ENCODE measurements at regions not wholly inside any gene's neighbourhood (a gene's known extent, or its start where the extent isn't known, plus 50 kb on each side); places are given as distances from the start of the nearest gene placed in this dataset.

GRCh38 chr2:118242216-118242615, 153.9 kb downstream of the INSIG2 start:
- peaks cover 12% of the 10 kb centered on the region for H3K27me3 Mint-ChIP-seq (ENCODE audit: insufficient read depth, unreplicated experiment)
- no peak overlapping the region for H3K4me3 Mint-ChIP-seq (ENCODE audit: unreplicated experiment)
- no peaks in the 10 kb centered on the region for H3K9me3 Mint-ChIP-seq (ENCODE audit: unreplicated experiment)
- no peak overlapping the region for H3K4me3 ChIP-seq (ENCODE audit: low read depth, low read length)
- no peaks in the 10 kb centered on the region for H3K4me1 ChIP-seq
- intact Hi-C loops (cut with micrococcal nuclease; ENCODE audit: unreplicated experiment) = no loop called here
- no peak for DNase-seq
- TF ChIP-seq CTCF (IDR thresholded peaks at IDR 0.05; ENCODE audit: insufficient read depth in 1 of 2, low read depth in 1 of 2, low read length in 1 of 2, severe bottlenecking in 1 of 2, unreplicated experiment in 1 of 2) = no peak
- BruUV-seq (replicated peaks) = no TSS peak
- ChIA-PET CTCF (no interaction called here), POLR2A (no interaction called here)
- no peaks in the 10 kb centered on the region for H3K36me3 Mint-ChIP-seq (ENCODE audit: insufficient read depth, unreplicated experiment)
- H3K27me3 ChIP-seq (replicated peaks; ENCODE audit: control insufficient read depth, insufficient read depth, low read length) = no peaks in the 10 kb centered on the region
- H3K9me3 ChIP-seq = no peaks in the 10 kb centered on the region
- no peaks in the 10 kb centered on the region for H3K4me1 Mint-ChIP-seq (ENCODE audit: low read depth, unreplicated experiment)
- no peak overlapping the region for H3K27ac Mint-ChIP-seq (ENCODE audit: unreplicated experiment)
- no peaks in the 10 kb centered on the region for H3K36me3 ChIP-seq (ENCODE audit: control insufficient read depth, insufficient read depth, low read length)

GRCh38 chr2:118241128-118241527, 152.9 kb downstream of the INSIG2 start:
- ChIA-PET CTCF (no interaction called here), POLR2A (no interaction called here)
- Mint-ChIP-seq H3K9me3 (ENCODE audit: unreplicated experiment) (no peaks in the 10 kb centered on the region), H3K4me3 (ENCODE audit: unreplicated experiment) (no peak overlapping the region), H3K27me3 (ENCODE audit: insufficient read depth, unreplicated experiment) (peaks cover 12% of the 10 kb centered on the region), H3K36me3 (ENCODE audit: insufficient read depth, unreplicated experiment) (no peaks in the 10 kb centered on the region), H3K27ac (ENCODE audit: unreplicated experiment) (no peak overlapping the region), H3K4me1 (ENCODE audit: low read depth, unreplicated experiment) (no peaks in the 10 kb centered on the region)
- Histone ChIP-seq H3K27me3 (replicated peaks; ENCODE audit: control insufficient read depth, insufficient read depth, low read length) (no peaks in the 10 kb centered on the region), H3K4me1 (no peaks in the 10 kb centered on the region), H3K4me3 (ENCODE audit: low read depth, low read length) (no peak overlapping the region), H3K36me3 (ENCODE audit: control insufficient read depth, insufficient read depth, low read length) (no peaks in the 10 kb centered on the region), H3K9me3 (no peaks in the 10 kb centered on the region)
- intact Hi-C loops (cut with micrococcal nuclease; ENCODE audit: unreplicated experiment) = no loop called here
- TF ChIP-seq CTCF (IDR thresholded peaks at IDR 0.05; ENCODE audit: insufficient read depth in 1 of 2, low read depth in 1 of 2, low read length in 1 of 2, severe bottlenecking in 1 of 2, unreplicated experiment in 1 of 2) = no peak
- no peak for DNase-seq
- no TSS peak for BruUV-seq (replicated peaks)

- no peaks in the 10 kb centered on the region for H3K9me3 Mint-ChIP-seq (ENCODE audit: unreplicated experiment)
- H3K4me1 ChIP-seq = no peaks in the 10 kb centered on the region
- POLR2A ChIA-PET = no interaction called here
These were observed 152.0 kb downstream of the INSIG2 start for GRCh38 chr2:118240276-118240675.

More at GRCh38 chr2:118240276-118240675, 152.0 kb downstream of the INSIG2 start:
- Histone ChIP-seq H3K4me3 (ENCODE audit: low read depth, low read length) (no peak overlapping the region), H3K27me3 (replicated peaks; ENCODE audit: control insufficient read depth, insufficient read depth, low read length) (no peaks in the 10 kb centered on the region), H3K36me3 (ENCODE audit: control insufficient read depth, insufficient read depth, low read length) (no peaks in the 10 kb centered on the region), H3K9me3 (no peaks in the 10 kb centered on the region)
- Mint-ChIP-seq H3K4me1 (ENCODE audit: low read depth, unreplicated experiment) (no peaks in the 10 kb centered on the region), H3K27ac (ENCODE audit: unreplicated experiment) (no peak overlapping the region), H3K27me3 (ENCODE audit: insufficient read depth, unreplicated experiment) (peaks cover 12% of the 10 kb centered on the region), H3K36me3 (ENCODE audit: insufficient read depth, unreplicated experiment) (no peaks in the 10 kb centered on the region), H3K4me3 (ENCODE audit: unreplicated experiment) (no peak overlapping the region)
- TF ChIP-seq CTCF (IDR thresholded peaks at IDR 0.05; ENCODE audit: insufficient read depth in 1 of 2, low read depth in 1 of 2, low read length in 1 of 2, severe bottlenecking in 1 of 2, unreplicated experiment in 1 of 2) = no peak
- DNase-seq = no peak
- no TSS peak for BruUV-seq (replicated peaks)
- intact Hi-C loops (cut with micrococcal nuclease; ENCODE audit: unreplicated experiment) = no loop called here
- CTCF ChIA-PET = no interaction called here

All from Caco-2 (cell line).